ENCODE measurements at regions not wholly inside any gene's neighbourhood (a gene's known extent, or its start where the extent isn't known, plus 50 kb on each side); places are given as distances from the start of the nearest gene placed in this dataset.

- TF ChIP-seq, protein P1, sequence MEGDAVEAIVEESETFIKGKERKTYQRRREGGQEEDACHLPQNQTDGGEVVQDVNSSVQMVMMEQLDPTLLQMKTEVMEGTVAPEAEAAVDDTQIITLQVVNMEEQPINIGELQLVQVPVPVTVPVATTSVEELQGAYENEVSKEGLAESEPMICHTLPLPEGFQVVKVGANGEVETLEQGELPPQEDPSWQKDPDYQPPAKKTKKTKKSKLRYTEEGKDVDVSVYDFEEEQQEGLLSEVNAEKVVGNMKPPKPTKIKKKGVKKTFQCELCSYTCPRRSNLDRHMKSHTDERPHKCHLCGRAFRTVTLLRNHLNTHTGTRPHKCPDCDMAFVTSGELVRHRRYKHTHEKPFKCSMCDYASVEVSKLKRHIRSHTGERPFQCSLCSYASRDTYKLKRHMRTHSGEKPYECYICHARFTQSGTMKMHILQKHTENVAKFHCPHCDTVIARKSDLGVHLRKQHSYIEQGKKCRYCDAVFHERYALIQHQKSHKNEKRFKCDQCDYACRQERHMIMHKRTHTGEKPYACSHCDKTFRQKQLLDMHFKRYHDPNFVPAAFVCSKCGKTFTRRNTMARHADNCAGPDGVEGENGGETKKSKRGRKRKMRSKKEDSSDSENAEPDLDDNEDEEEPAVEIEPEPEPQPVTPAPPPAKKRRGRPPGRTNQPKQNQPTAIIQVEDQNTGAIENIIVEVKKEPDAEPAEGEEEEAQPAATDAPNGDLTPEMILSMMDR (IDR thresholded peaks at IDR 0.05), result no peak
- TF ChIP-seq ZFX (IDR thresholded peaks at IDR 0.05; ENCODE audit: borderline replicate concordance), result no peak
Measured at GRCh38 chr1:87650306-87650705, 321.6 kb downstream of the LMO4 start.
